Upper lobe of left lung (tissue), 6 donors: ENCODE measurements at regions not wholly inside any gene's neighbourhood (a gene's known extent, or its start where the extent isn't known, plus 50 kb on each side); places are given as distances from the start of the nearest gene placed in this dataset.
A peak's percentile ranks its signal among the peaks of the same experiment; 100 is the strongest.
"Not testable (repeated sequence)": the region's sequence is repeated elsewhere in the genome, so short reads cannot be mapped to it uniquely, and the experiment has no call there.

Experiments used
- ATAC-seq, 2 donors: fragments of 200-7000 bp; cut with Tn5 transposase; one replicate each; pipeline ENCODE4 v1.9.1; 2022; ENCODE audit warnings: mild to moderate bottlenecking in 2 of 2, moderate library complexity in 2 of 2; ENCODE audit not compliant: low FRiP score in 2 of 2
- DNase-seq, 2 donors: peaks; one replicate each; pipeline ENCODE4 v3.0.0-alpha.2; 2019 to 2020
- H3K27ac ChIP-seq, 4 donors: fragments of 200-600 bp; sonication (generic); one replicate each; pipeline ENCODE4 v1.5.1; 2016 to 2019
- H3K27me3 ChIP-seq, 4 donors: fragments of 200-600 bp; sonication (generic); one replicate each; pipeline ENCODE4 v1.5.1; 2017 to 2019
- H3K36me3 ChIP-seq, 4 donors: fragments of 200-600 bp; sonication (generic); one replicate each; pipeline ENCODE4 v1.5.1; 2016 to 2019
- H3K4me1 ChIP-seq, 4 donors: fragments of 200-600 bp; sonication (generic); one replicate each; pipeline ENCODE4 v1.5.1; 2018 to 2019
- H3K4me3 ChIP-seq, 4 donors: fragments of 200-600 bp; sonication (generic); one replicate each; pipeline ENCODE4 v1.5.1; 2017 to 2019; ENCODE audit warnings: mild to moderate bottlenecking in 2 of 4, moderate library complexity in 1 of 4
- H3K9me3 ChIP-seq, 4 donors: fragments of 200-600 bp; sonication (generic); one replicate each; pipeline ENCODE4 v1.5.1; 2018 to 2019
- CTCF ChIP-seq, 6 experiments: fragments of 450-650 bp in 4 of 6; fragments of 200-600 bp in 2 of 6; sonication (generic) in 2 of 6; IDR thresholded peaks; one replicate each; pipeline ENCODE4 v1.5.1; 2016 to 2019; ENCODE audit warnings: antibody characterized with exemption in 6 of 6
- EP300 ChIP-seq, 4 donors: sonication (generic); formaldehyde crosslinking; IDR thresholded peaks; one replicate each; pipeline ENCODE4 v1.5.1; 2017; ENCODE audit warnings: antibody characterized with exemption in 4 of 4, control low read depth in 2 of 4
- POLR2A ChIP-seq, 4 donors: fragments of 450-650 bp; IDR thresholded peaks; one replicate each; pipeline ENCODE4 v1.5.1; 2016 to 2017; ENCODE audit warnings: antibody characterized with exemption in 4 of 4, mild to moderate bottlenecking in 2 of 4
- POLR2AphosphoS5 ChIP-seq, 2 donors: sonication (generic); formaldehyde crosslinking; IDR thresholded peaks; one replicate each; pipeline ENCODE4 v1.5.1; 2017; ENCODE audit warnings: antibody characterized with exemption in 2 of 2
- WGBS, 2 donors: methylation state at CpG; one replicate each; pipeline ENCODE4 v1.1.5; 2017 to 2018; 5-methylcytosine and 5-hydroxymethylcytosine counted together
- donor health status: DM: no; HTN: no; CAD: no; lungs with moderate emphysema.
- donor health status: DM: no; HTN: yes; CAD: no; lungs with severe emphysema.

DNA sequence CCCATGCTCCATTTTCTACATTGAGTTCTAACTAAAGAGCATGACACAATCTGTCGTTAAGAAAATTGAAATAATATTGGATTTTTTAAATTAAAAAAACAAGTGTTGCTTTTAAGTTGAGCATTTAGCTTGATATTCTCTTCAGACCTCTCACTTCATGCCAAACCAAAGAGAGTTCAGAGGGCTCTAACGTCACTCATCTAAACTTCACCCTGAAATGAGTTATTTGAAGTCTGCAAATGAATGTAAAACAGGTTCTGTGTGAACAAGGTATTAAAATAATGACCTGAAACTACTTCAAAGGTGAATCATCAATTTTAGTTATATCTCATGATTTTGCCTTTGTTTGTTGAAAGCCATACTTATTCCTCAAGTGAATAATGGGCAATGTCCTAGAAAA lies 61.8 kb downstream of the MRPL57 start:
- DNase-seq, result no peak

GRCh38 chr13:21240586-21240985 lies 64.1 kb downstream of the MRPL57 start:
- H3K4me1 ChIP-seq, result no peaks in the 10 kb centered on the region
- H3K4me3 ChIP-seq, result no peak overlapping the region
- H3K27ac ChIP-seq, result no peak overlapping the region
- ATAC-seq, result peak in 1 of 2 donors; percentile 71
- H3K27me3 ChIP-seq, result no peaks in the 10 kb centered on the region
- no peak for TF ChIP-seq EP300 (IDR thresholded peaks at IDR 0.05)
- TF ChIP-seq CTCF (IDR thresholded peaks at IDR 0.05), result no peak
- TF ChIP-seq POLR2AphosphoS5 (IDR thresholded peaks at IDR 0.05), result no peak
- no peak for TF ChIP-seq POLR2A (IDR thresholded peaks at IDR 0.05)
- no peaks in the 10 kb centered on the region for H3K9me3 ChIP-seq
- H3K36me3 ChIP-seq, result no peaks in the 10 kb centered on the region
- DNase-seq, result no peak
- 46 to 51% methylated on average over 8 of the region's 8 CpGs for WGBS, 2 donors

More for the DNA sequence above, 61.8 kb downstream of the MRPL57 start:
- no peaks in the 10 kb centered on the region for H3K4me1 ChIP-seq
- no peak overlapping the region for H3K27ac ChIP-seq
- no peaks in the 10 kb centered on the region for H3K9me3 ChIP-seq
- no peak for TF ChIP-seq EP300 (IDR thresholded peaks at IDR 0.05)
- no peak for TF ChIP-seq POLR2AphosphoS5 (IDR thresholded peaks at IDR 0.05)
- H3K36me3 ChIP-seq, result no peaks in the 10 kb centered on the region
- ATAC-seq, result no peak
- H3K4me3 ChIP-seq, result no peak overlapping the region
- H3K27me3 ChIP-seq, result no peaks in the 10 kb centered on the region
- 41 to 44% methylated on average over 2 of the region's 2 CpGs for WGBS, 2 donors

DNA sequence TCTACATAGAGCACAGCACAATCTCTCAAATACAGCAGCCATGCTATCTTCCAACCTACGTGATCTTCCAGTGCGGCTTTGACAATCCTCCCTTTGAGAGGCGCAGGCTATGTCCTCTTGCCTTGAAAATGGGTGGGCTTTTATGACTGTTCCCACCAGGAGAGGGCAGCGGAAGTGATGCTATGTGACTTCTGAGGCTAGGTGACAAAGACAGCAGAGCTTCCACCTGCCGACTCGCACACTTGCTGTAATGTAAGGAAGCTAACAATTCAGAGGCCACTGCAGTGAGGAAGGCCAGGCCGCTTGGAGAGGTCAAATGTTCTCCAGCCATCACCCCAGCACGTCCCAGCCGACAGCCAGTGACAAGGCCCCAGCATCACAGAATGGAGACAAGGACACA lies 65.8 kb downstream of the MRPL57 start:
- no peaks in the 10 kb centered on the region for H3K36me3 ChIP-seq
- H3K27me3 ChIP-seq, result no peaks in the 10 kb centered on the region
- 85 to 86% methylated on average over 9 of the region's 9 CpGs for WGBS, 2 donors
- ATAC-seq (no peak), DNase-seq (no peak)
- no peaks in the 10 kb centered on the region for H3K9me3 ChIP-seq
- TF ChIP-seq POLR2AphosphoS5 (IDR thresholded peaks at IDR 0.05) (no peak), EP300 (IDR thresholded peaks at IDR 0.05) (no peak), POLR2A (IDR thresholded peaks at IDR 0.05) (no peak), CTCF (IDR thresholded peaks at IDR 0.05) (no peak)
- no peaks in the 10 kb centered on the region for H3K4me1 ChIP-seq
- no peak overlapping the region for H3K4me3 ChIP-seq
- H3K27ac ChIP-seq, result no peak overlapping the region

- Histone ChIP-seq H3K27me3 (no peaks in the 10 kb centered on the region), H3K4me1 (no peaks in the 10 kb centered on the region), H3K9me3 (no peaks in the 10 kb centered on the region), H3K4me3 (no peak overlapping the region), H3K36me3 (no peaks in the 10 kb centered on the region), H3K27ac (no peak overlapping the region)
- no peak for DNase-seq
- TF ChIP-seq EP300 (IDR thresholded peaks at IDR 0.05) (no peak), CTCF (IDR thresholded peaks at IDR 0.05) (no peak), POLR2A (IDR thresholded peaks at IDR 0.05) (no peak), POLR2AphosphoS5 (IDR thresholded peaks at IDR 0.05) (no peak)
- 40 to 43% methylated on average over 20 of the region's 20 CpGs for WGBS, 2 donors
- ATAC-seq, result peak; percentile 20 to 22
Measured at GRCh38 chr13:21243045-21243897, 66.8 kb downstream of the MRPL57 start.

- not testable (repeated sequence) for H3K9me3 ChIP-seq, H3K4me3 ChIP-seq, H3K27ac ChIP-seq, H3K27me3 ChIP-seq, H3K36me3 ChIP-seq, H3K4me1 ChIP-seq, DNase-seq, ATAC-seq
- 69 to 92% methylated on average over 1 of the region's 1 CpG for WGBS, 2 donors
Measured at GRCh38 chr13:21243898-21244184, 67.4 kb downstream of the MRPL57 start.
